Stimulated activated CD4-positive, alpha-beta T cell treated with anti-CD3 and anti-CD28 coated beads, Interleukin-4, amount 100 ng/mL, for 48 hours (primary cell): ENCODE measurements at regions not wholly inside any gene's neighbourhood (a gene's known extent, or its start where the extent isn't known, plus 50 kb on each side); places are given as distances from the start of the nearest gene placed in this dataset.

Experiments
- DNase-seq, 2 donors: peaks; one replicate each; pipeline ENCODE4 v3.0.0-alpha.2; 2020; ENCODE audit warnings: low read depth in 2 of 2

DNA sequence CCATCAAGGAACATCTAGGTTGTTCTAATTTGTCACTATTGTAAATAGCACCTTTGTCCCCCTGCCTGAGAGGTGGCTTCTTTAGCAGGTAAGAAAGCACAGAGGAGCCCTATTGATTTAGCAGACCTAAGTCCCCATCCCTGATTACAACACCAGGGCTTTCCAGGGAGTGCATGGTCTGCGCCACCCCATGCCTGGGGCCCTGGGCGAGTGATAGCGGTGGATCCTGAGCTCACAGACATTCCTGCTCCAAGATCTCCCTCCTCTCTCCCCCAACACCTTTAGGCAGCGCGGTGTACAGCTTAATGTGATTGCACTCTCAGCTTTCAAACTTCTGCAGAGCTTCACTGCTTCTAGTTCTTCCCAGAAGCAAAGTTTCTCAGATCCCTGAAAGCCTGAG is 67.4 kb upstream of the WWC1 start:
- DNase-seq: no peak

DNA sequence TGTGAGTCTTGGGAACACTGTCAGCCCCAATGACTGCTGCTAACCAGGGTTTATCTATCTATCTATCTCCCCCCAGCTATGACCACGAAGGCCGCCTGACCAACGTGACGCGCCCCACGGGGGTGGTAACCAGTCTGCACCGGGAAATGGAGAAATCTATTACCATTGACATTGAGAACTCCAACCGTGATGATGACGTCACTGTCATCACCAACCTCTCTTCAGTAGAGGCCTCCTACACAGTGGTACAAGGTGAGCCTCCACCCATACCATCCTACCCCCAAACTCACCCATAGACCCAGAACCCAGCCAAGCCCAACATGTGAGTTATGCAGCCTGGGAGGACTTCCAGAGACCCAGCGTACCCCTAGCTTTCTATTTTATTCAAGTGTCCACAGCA is 65.4 kb upstream of the WWC1 start:
- DNase-seq: no peak

DNA sequence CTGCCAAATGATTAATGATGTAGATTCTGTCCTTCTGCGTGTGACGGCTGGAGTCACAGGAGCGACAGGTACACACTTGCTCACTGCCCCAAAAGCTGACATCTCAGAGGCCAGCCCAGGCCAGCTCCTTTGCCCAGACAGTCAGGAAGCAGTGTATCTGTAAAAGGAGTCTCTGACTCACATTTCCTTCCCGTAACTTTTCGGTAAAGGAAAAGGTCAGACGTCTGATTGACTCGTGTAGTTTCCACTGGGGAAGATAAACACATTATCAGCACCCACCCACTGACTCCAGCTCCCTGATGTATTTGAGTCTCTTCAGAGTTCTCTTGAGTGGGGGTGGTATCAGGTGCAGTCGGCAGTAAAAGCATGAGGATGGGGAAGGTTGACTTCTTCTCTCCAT is 64.4 kb upstream of the WWC1 start:
- DNase-seq: no peak

DNA sequence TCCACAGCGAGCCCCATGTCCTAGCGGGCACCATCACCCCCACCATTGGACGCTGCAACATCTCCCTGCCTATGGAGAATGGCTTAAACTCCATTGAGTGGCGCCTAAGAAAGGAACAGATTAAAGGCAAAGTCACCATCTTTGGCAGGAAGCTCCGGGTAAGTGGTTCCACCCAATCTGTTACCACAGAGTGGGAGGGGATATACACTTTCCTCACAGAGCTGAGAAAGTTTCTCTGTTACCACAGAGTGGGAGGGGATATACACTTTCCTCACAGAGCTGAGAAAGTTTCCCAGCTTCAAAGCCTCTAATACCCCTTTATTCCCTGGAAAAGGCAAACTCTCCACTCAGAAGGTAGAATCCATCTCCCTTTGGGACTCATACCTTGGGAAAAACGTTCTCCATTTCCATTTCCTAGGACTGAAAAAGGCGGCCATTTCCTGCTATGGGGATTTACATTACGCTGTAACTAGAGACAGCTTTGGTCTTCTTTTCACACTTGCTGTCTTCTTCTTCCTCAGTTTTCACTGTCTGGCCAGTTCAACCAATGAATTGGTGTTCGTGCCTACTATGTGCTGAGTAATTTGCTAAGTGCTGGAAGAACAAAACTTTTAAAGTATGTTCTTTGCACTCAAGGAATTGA is 63.4 kb upstream of the WWC1 start:
- no peak for DNase-seq

DNA sequence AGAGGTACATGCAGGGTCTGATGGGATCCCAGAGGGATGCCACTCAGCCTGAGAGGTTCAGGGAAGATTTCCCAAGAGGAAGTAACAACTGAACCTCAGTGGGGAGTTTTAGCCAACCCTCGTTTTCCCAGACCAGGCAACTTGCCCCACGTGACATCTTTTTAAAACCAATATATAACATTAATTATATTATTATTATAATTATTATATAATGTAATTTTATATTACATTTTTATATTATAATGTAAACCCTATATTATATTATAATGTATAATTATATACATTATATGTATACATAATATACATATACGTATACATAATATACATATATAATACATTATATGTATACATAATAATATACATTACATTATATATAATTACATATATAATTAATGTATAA is 62.8 kb upstream of the WWC1 start:
- no peak for DNase-seq

DNA sequence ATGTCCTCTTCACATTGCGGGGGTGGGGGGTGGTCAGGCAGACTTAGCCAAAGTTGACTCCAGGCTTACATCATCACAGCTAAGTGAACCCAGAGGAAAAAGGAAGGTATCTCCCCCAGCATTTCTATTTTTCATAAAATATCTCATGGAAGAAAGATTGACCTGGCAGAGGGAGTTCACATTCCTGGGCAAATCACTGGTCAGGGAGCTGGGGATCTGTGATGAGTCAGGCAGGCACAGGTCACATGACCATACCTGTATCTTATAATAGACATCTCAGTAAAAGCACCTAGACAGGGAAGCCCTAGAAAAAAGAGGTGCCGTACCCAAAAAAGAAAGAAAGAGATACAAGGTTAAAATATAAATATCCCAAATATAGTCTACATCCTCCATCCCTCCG is 57.3 kb upstream of the WWC1 start:
- DNase-seq: no peak

DNA sequence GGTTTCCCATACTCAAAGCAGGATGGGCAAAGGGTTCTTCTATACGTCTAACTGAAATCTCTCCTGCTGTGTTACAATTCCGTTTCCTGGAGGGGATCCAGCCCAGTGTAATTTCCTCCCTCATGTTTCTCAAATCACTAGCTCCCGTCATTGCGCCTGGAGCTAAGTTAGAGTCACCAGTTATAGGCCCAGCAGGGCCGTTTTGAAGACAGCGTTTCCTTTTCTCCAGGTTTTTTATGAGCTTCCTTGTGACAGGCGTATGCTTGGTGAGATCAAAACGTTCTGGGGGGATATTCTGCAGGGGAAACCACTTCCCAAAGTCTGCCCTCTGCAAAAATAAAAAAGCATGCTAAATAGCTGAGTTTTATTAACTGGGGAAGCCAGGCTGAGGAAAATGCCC is 53.0 kb upstream of the WWC1 start:
- no peak for DNase-seq

DNA sequence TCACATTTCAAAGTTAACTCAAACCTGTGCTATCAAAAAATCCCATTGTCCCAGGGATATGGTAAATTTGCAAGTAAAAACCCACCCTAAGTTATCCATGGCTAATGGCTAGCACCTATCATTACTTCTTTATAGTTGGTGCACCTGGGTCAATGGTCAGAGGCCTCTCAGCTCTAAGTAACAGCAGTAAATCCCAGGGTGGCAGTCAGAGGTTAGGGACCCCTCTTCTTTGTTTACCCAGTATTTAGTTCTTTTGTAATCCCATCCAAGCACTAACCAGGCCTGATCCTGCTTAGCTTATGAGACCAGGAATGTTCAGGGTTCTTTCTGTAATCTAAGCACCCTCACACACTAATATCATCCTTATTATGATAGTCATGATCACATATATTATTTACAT is 52.1 kb upstream of the WWC1 start:
- no peak for DNase-seq
